ENCODE measurements at regions not wholly inside any gene's neighbourhood (a gene's known extent, or its start where the extent isn't known, plus 50 kb on each side); places are given as distances from the start of the nearest gene placed in this dataset.

GRCh38 chr18:47485221-47485797 is 233.8 kb upstream of the SKOR2 start:
- peaks cover 70% of the 10 kb centered on the region for H3K27me3 ChIP-seq (ENCODE audit: low read depth, low read length)
- H3K4me3 ChIP-seq (ENCODE audit: low read length) = no peak overlapping the region
- no peak overlapping the region for H2AFZ ChIP-seq (ENCODE audit: low read depth, low read length)
- no peaks in the 10 kb centered on the region for H3K79me2 ChIP-seq (ENCODE audit: low read length)
- no peak overlapping the region for H3K27ac ChIP-seq (ENCODE audit: low read length)
- H3K9ac ChIP-seq (ENCODE audit: low read length) = no peak overlapping the region
- no peaks in the 10 kb centered on the region for H4K20me1 ChIP-seq (ENCODE audit: insufficient read depth, low read length)
- no peak for TF ChIP-seq EZH2phosphoT487 (IDR thresholded peaks at IDR 0.05; ENCODE audit: low read depth)
- TF ChIP-seq CTCF (IDR thresholded peaks at IDR 0.05; ENCODE audit: low read depth, low read length) = no peak
- H3K36me3 ChIP-seq (replicated peaks; ENCODE audit: low read depth, low read length) = no peaks in the 10 kb centered on the region
- H3K4me1 ChIP-seq (ENCODE audit: low read length) = no peaks in the 10 kb centered on the region
- no peak overlapping the region for H3K4me2 ChIP-seq (ENCODE audit: low read length)
- no peaks in the 10 kb centered on the region for H3K9me3 ChIP-seq (ENCODE audit: insufficient read depth, low read length)

- H3K36me3 ChIP-seq (replicated peaks; ENCODE audit: low read depth, low read length) = no peaks in the 10 kb centered on the region
- H3K9ac ChIP-seq (ENCODE audit: low read length) = no peak overlapping the region
- TF ChIP-seq EZH2phosphoT487 (IDR thresholded peaks at IDR 0.05; ENCODE audit: low read depth) (no peak; the same call in 1 of the 2 replicates), CTCF (IDR thresholded peaks at IDR 0.05; ENCODE audit: low read depth, low read length) (no peak)
- no peak overlapping the region for H3K4me3 ChIP-seq (ENCODE audit: low read length)
- H3K4me2 ChIP-seq (ENCODE audit: low read length) = no peak overlapping the region
- H3K9me3 ChIP-seq (ENCODE audit: insufficient read depth, low read length) = no peaks in the 10 kb centered on the region
- no peak overlapping the region for H3K27ac ChIP-seq (ENCODE audit: low read length)
- no peak overlapping the region for H2AFZ ChIP-seq (ENCODE audit: low read depth, low read length)
- H4K20me1 ChIP-seq (ENCODE audit: insufficient read depth, low read length) = no peaks in the 10 kb centered on the region
- peaks cover 70% of the 10 kb centered on the region for H3K27me3 ChIP-seq (ENCODE audit: low read depth, low read length)
- no peaks in the 10 kb centered on the region for H3K79me2 ChIP-seq (ENCODE audit: low read length)
- H3K4me1 ChIP-seq (ENCODE audit: low read length) = no peaks in the 10 kb centered on the region
These were observed 232.6 kb upstream of the SKOR2 start for GRCh38 chr18:47484068-47484467.

- H3K9ac ChIP-seq (ENCODE audit: low read length) = no peak overlapping the region
- H3K27me3 ChIP-seq (ENCODE audit: low read depth, low read length) = peaks cover 53% of the 10 kb centered on the region
- H2AFZ ChIP-seq (ENCODE audit: low read depth, low read length) = no peak overlapping the region
- H4K20me1 ChIP-seq (ENCODE audit: insufficient read depth, low read length) = no peaks in the 10 kb centered on the region
- no peaks in the 10 kb centered on the region for H3K36me3 ChIP-seq (replicated peaks; ENCODE audit: low read depth, low read length)
- H3K4me1 ChIP-seq (ENCODE audit: low read length) = no peaks in the 10 kb centered on the region
- no peaks in the 10 kb centered on the region for H3K9me3 ChIP-seq (ENCODE audit: insufficient read depth, low read length)
- no peaks in the 10 kb centered on the region for H3K79me2 ChIP-seq (ENCODE audit: low read length)
- H3K27ac ChIP-seq (ENCODE audit: low read length) = no peak overlapping the region
- TF ChIP-seq CTCF (IDR thresholded peaks at IDR 0.05; ENCODE audit: low read depth, low read length) (no peak), EZH2phosphoT487 (IDR thresholded peaks at IDR 0.05; ENCODE audit: low read depth) (no peak)
- no peak overlapping the region for H3K4me2 ChIP-seq (ENCODE audit: low read length)
- H3K4me3 ChIP-seq (ENCODE audit: low read length) = no peak overlapping the region
These were observed 228.7 kb upstream of the SKOR2 start for GRCh38 chr18:47480166-47480565.

- Histone ChIP-seq H3K9me3 (ENCODE audit: insufficient read depth, low read length) (no peaks in the 10 kb centered on the region), H3K27ac (ENCODE audit: low read length) (no peak overlapping the region), H3K27me3 (ENCODE audit: low read depth, low read length) (peaks cover 41% of the 10 kb centered on the region), H3K9ac (ENCODE audit: low read length) (no peak overlapping the region), H3K4me2 (ENCODE audit: low read length) (no peak overlapping the region), H2AFZ (ENCODE audit: low read depth, low read length) (no peak overlapping the region), H3K4me1 (ENCODE audit: low read length) (no peaks in the 10 kb centered on the region), H4K20me1 (ENCODE audit: insufficient read depth, low read length) (no peaks in the 10 kb centered on the region), H3K4me3 (ENCODE audit: low read length) (no peak overlapping the region), H3K79me2 (ENCODE audit: low read length) (no peaks in the 10 kb centered on the region), H3K36me3 (replicated peaks; ENCODE audit: low read depth, low read length) (no peaks in the 10 kb centered on the region)
- TF ChIP-seq EZH2phosphoT487 (IDR thresholded peaks at IDR 0.05; ENCODE audit: low read depth) = no peak
- TF ChIP-seq CTCF (IDR thresholded peaks at IDR 0.05; ENCODE audit: low read depth, low read length) = no peak
These were observed 220.3 kb upstream of the SKOR2 start for GRCh38 chr18:47471784-47472183.
